ENCODE measurements at regions not wholly inside any gene's neighbourhood (a gene's known extent, or its start where the extent isn't known, plus 50 kb on each side); places are given as distances from the start of the nearest gene placed in this dataset.

DNA sequence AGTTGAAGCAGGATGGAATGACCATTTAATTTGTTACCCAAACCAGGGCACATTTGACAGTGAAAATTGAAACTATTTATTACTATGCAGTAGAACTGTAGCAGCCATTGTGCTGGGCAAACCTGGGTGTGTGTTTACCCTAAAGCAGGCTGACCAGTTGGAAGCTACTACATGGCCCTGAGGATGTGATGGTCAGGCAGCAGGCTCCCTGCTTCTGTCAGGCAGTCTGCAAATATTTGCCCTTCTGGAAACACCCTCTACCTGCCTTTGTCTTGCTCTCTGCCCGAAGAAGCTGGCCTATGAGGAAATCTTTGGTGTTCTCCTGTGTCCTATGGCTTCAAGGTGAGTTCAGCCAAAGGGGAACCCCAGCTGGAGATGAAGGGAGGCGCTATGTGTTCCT, 600.1 kb upstream of the KIRREL3 start:
- WGBS, result 84% methylated on average over 2 of the region's 2 CpGs
- no peak for TF ChIP-seq POLR2AphosphoS5 (IDR thresholded peaks at IDR 0.05)
- no peak for TF ChIP-seq EP300 (IDR thresholded peaks at IDR 0.05)
- TF ChIP-seq, protein P1, sequence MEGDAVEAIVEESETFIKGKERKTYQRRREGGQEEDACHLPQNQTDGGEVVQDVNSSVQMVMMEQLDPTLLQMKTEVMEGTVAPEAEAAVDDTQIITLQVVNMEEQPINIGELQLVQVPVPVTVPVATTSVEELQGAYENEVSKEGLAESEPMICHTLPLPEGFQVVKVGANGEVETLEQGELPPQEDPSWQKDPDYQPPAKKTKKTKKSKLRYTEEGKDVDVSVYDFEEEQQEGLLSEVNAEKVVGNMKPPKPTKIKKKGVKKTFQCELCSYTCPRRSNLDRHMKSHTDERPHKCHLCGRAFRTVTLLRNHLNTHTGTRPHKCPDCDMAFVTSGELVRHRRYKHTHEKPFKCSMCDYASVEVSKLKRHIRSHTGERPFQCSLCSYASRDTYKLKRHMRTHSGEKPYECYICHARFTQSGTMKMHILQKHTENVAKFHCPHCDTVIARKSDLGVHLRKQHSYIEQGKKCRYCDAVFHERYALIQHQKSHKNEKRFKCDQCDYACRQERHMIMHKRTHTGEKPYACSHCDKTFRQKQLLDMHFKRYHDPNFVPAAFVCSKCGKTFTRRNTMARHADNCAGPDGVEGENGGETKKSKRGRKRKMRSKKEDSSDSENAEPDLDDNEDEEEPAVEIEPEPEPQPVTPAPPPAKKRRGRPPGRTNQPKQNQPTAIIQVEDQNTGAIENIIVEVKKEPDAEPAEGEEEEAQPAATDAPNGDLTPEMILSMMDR (IDR thresholded peaks at IDR 0.05), result no peak
- TF ChIP-seq POLR2A (IDR thresholded peaks at IDR 0.05), result no peak
- Histone ChIP-seq H3K4me3 (no peak overlapping the region), H3K9me3 (no peaks in the 10 kb centered on the region), H3K27me3 (no peaks in the 10 kb centered on the region), H3K27ac (no peak overlapping the region), H3K36me3 (no peaks in the 10 kb centered on the region), H3K4me1 (no peaks in the 10 kb centered on the region)
- no peak for DNase-seq (ENCODE audit: low spot score in 2 of 2)

DNA sequence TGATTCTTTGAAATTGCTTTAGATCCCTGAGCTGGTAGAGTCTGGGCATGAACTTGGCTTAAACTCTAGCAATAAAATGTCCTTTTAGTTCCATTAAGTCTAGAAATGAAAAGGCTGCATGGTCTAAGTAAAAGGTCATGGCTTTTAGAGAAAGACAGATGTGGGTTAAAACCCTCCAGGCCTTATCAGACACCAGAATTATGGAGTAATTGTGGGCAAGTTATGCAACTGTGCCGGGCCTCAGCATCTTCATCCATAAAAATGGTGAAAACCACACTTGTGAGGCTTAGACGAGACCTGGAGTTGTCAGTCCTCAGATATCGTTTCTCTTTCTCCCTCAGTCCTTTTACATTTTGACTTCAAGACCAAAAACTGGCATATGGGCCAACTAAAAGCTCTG, 597.9 kb upstream of the KIRREL3 start:
- Histone ChIP-seq H3K27ac (no peak overlapping the region), H3K36me3 (no peaks in the 10 kb centered on the region), H3K27me3 (no peaks in the 10 kb centered on the region), H3K4me1 (no peaks in the 10 kb centered on the region), H3K4me3 (no peak overlapping the region), H3K9me3 (no peaks in the 10 kb centered on the region)
- no peak for DNase-seq (ENCODE audit: low spot score in 2 of 2)
- TF ChIP-seq, protein P1 (IDR thresholded peaks at IDR 0.05), result no peak
- TF ChIP-seq POLR2A (IDR thresholded peaks at IDR 0.05) (no peak), EP300 (IDR thresholded peaks at IDR 0.05) (no peak), POLR2AphosphoS5 (IDR thresholded peaks at IDR 0.05) (no peak)
- 64% methylated on average over 3 of the region's 3 CpGs for WGBS

DNA sequence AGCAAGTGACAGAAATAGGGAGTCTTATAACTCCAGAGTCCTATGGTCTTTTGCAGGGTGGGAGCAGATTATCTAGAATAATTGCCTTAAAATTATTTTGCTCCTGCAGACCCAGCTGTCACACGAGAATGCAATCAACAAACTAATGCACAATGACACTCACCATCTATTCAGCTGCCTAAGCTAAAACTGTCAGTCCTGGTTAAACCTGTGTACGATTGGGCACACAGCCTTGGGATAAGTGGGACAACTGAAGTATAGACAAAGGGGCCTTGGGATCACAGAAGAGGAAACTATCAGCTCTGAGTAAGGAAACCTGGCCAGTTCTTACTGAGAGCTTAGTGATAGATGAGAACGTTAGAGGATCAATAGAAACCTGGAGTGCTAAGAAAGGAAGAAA, 595.9 kb upstream of the KIRREL3 start:
- Histone ChIP-seq H3K27me3 (no peaks in the 10 kb centered on the region), H3K4me3 (no peak overlapping the region), H3K4me1 (no peaks in the 10 kb centered on the region), H3K36me3 (no peaks in the 10 kb centered on the region), H3K27ac (no peak overlapping the region), H3K9me3 (no peaks in the 10 kb centered on the region)
- TF ChIP-seq POLR2AphosphoS5 (IDR thresholded peaks at IDR 0.05) (no peak), EP300 (IDR thresholded peaks at IDR 0.05) (no peak), POLR2A (IDR thresholded peaks at IDR 0.05) (no peak)
- TF ChIP-seq, protein P1 (IDR thresholded peaks at IDR 0.05), result no peak
- WGBS, result 81% methylated on average over 3 of the region's 3 CpGs
- no peak for DNase-seq (ENCODE audit: low spot score in 2 of 2)

DNA sequence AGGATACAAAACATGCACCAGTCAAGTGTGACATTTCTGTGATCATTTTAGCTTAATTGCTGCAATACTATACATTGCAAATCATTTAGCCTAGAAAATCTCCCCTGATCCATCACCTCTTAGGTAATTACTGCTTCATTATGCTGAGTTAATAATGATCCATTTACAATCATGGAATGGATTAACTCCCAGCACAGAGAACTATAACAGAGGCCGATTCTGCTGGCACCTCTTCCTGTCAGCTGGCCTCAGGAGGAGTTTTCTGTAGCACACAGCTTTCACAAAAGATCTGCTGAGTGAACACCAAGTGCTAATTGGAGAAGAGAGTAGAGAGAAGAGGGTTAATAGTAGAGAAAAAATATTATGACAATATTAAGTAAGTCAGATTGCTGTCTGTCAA, 591.8 kb upstream of the KIRREL3 start:
- H3K27ac ChIP-seq, result no peak overlapping the region

DNA sequence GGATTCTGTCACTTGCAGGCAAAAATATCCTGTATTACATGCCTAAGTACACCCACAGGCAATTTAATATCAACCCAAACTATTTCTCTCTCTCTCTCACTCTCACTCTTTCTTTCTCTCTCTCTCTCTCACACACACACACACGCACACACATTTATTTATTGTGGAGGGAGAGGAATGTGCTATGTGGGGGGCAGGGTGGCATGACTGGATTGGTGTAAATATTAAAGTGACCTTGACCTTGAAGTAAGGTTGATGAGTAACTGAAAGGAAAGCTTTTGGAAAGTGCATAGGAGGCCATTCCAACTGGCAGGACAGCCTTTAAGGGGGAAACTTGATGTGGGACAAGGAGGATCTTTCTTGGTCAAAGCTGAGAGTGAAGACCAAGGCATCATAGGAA, 589.7 kb upstream of the KIRREL3 start:
- no peaks in the 10 kb centered on the region for H3K4me1 ChIP-seq
- H3K27me3 ChIP-seq, result no peaks in the 10 kb centered on the region
- H3K36me3 ChIP-seq, result no peaks in the 10 kb centered on the region
- no peak for TF ChIP-seq EP300 (IDR thresholded peaks at IDR 0.05)
- no peak for TF ChIP-seq POLR2AphosphoS5 (IDR thresholded peaks at IDR 0.05)
- TF ChIP-seq, protein P1 (IDR thresholded peaks at IDR 0.05), result no peak
- no peak for TF ChIP-seq POLR2A (IDR thresholded peaks at IDR 0.05)
- H3K4me3 ChIP-seq, result no peak overlapping the region
- no peak overlapping the region for H3K27ac ChIP-seq
- no peak for DNase-seq (ENCODE audit: low spot score in 2 of 2)
- 62% methylated on average over 1 of the region's 1 CpG for WGBS
- H3K9me3 ChIP-seq, result no peaks in the 10 kb centered on the region

More for the DNA sequence above, 591.8 kb upstream of the KIRREL3 start:
- H3K36me3 ChIP-seq, result no peaks in the 10 kb centered on the region
- no peaks in the 10 kb centered on the region for H3K4me1 ChIP-seq
- no peak for DNase-seq (ENCODE audit: low spot score in 2 of 2)
- 47% methylated on average over 1 of the region's 1 CpG for WGBS
- H3K27me3 ChIP-seq, result no peaks in the 10 kb centered on the region
- no peak overlapping the region for H3K4me3 ChIP-seq
- no peaks in the 10 kb centered on the region for H3K9me3 ChIP-seq
- TF ChIP-seq, protein P1 (IDR thresholded peaks at IDR 0.05), result no peak
- no peak for TF ChIP-seq EP300 (IDR thresholded peaks at IDR 0.05)
- no peak for TF ChIP-seq POLR2AphosphoS5 (IDR thresholded peaks at IDR 0.05)
- TF ChIP-seq POLR2A (IDR thresholded peaks at IDR 0.05), result no peak

All from suprapubic skin (tissue), 4 donors.